ENCODE measurements at regions not wholly inside any gene's neighbourhood (a gene's known extent, or its start where the extent isn't known, plus 50 kb on each side); places are given as distances from the start of the nearest gene placed in this dataset.

DNA sequence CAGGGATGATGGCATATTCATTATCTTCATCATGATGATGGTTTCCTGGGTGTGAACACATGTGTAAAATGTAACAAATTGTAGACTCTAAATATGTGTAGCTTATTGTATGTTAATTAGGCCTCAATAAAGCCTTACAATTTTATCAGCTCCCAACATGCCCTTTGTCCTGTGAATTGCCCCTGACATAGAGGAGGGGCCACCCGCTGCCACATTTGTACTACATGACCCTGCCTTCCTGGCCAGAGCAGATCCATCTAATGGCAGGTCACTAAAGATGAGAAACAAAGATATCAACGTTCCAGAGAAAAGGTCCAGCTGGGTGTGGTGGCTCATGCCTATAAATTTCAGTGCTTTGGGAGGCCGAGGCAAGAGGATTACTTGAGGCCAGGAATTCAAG, 117.2 kb downstream of the CAAP1 start:
- no peak for DNase-seq (ENCODE audit: low read depth, low spot score)
- TF ChIP-seq, protein P1, sequence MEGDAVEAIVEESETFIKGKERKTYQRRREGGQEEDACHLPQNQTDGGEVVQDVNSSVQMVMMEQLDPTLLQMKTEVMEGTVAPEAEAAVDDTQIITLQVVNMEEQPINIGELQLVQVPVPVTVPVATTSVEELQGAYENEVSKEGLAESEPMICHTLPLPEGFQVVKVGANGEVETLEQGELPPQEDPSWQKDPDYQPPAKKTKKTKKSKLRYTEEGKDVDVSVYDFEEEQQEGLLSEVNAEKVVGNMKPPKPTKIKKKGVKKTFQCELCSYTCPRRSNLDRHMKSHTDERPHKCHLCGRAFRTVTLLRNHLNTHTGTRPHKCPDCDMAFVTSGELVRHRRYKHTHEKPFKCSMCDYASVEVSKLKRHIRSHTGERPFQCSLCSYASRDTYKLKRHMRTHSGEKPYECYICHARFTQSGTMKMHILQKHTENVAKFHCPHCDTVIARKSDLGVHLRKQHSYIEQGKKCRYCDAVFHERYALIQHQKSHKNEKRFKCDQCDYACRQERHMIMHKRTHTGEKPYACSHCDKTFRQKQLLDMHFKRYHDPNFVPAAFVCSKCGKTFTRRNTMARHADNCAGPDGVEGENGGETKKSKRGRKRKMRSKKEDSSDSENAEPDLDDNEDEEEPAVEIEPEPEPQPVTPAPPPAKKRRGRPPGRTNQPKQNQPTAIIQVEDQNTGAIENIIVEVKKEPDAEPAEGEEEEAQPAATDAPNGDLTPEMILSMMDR (IDR thresholded peaks at IDR 0.05; ENCODE audit: low read depth, low read length): no peak
- H3K27ac ChIP-seq (ENCODE audit: low read depth, low read length): no peak overlapping the region
- H3K27me3 ChIP-seq (ENCODE audit: control insufficient read depth, insufficient read depth, low read length): no peaks in the 10 kb centered on the region
- no peaks in the 10 kb centered on the region for H3K9me3 ChIP-seq (ENCODE audit: control insufficient read depth, insufficient read depth, low read length)
- H3K4me3 ChIP-seq (ENCODE audit: low read depth, low read length): no peak overlapping the region
- ChIA-PET POLR2A (no interaction called here), CTCF (no interaction called here)

DNA sequence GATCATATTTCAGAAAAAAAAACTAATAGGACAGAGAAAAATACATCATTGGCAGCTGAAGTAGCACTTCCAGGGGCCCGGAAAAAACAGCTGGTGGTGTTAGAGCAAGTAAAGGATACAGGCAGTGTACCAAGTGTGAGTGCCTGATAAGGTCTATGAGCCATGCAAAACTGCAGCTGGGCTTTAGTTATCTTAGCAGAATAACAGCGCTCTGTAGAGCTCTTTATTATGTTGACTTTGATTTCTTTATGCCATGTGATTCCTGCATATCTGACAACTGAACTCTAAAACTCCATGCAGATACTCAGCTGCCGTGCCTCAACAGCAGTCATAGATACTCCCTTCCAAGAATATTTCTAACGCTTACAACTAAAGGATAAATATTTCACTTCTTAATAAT, 119.5 kb downstream of the CAAP1 start:
- CTCF ChIA-PET: no interaction called here
- TF ChIP-seq, protein P1 (IDR thresholded peaks at IDR 0.05; ENCODE audit: low read depth, low read length): no peak
- Histone ChIP-seq H3K27ac (ENCODE audit: low read depth, low read length) (no peak overlapping the region), H3K27me3 (ENCODE audit: control insufficient read depth, insufficient read depth, low read length) (no peaks in the 10 kb centered on the region), H3K9me3 (ENCODE audit: control insufficient read depth, insufficient read depth, low read length) (no peaks in the 10 kb centered on the region), H3K4me3 (ENCODE audit: low read depth, low read length) (no peak overlapping the region)
- no peak for DNase-seq (ENCODE audit: low read depth, low spot score)
- POLR2A ChIA-PET: no interaction called here

DNA sequence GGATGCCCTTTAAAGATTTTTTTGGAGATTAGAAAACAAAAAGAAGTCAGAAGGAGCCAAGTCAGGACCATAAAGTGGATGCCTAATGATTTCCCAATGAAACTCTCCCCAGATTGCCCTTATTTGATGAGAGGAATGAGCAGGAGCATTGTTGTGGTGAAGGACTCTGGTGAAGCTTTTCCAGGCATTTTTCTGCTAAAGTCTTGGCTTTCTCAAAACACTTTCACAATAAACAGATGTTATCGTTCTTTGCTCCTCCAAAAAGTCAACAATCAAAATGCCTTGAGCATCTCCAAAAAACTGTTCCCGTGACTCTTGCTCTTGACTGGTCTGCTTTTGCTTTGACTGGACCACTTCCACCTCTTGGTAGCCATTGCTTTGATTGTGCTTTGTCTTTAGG, 121.8 kb downstream of the CAAP1 start:
- no peak for DNase-seq (ENCODE audit: low read depth, low spot score)
- Histone ChIP-seq H3K4me3 (ENCODE audit: low read depth, low read length) (no peak overlapping the region), H3K27ac (ENCODE audit: low read depth, low read length) (no peak overlapping the region), H3K9me3 (ENCODE audit: control insufficient read depth, insufficient read depth, low read length) (no peaks in the 10 kb centered on the region), H3K27me3 (ENCODE audit: control insufficient read depth, insufficient read depth, low read length) (no peaks in the 10 kb centered on the region)
- ChIA-PET POLR2A (no interaction called here), CTCF (no interaction called here)
- TF ChIP-seq, protein P1 (IDR thresholded peaks at IDR 0.05; ENCODE audit: low read depth, low read length): no peak

DNA sequence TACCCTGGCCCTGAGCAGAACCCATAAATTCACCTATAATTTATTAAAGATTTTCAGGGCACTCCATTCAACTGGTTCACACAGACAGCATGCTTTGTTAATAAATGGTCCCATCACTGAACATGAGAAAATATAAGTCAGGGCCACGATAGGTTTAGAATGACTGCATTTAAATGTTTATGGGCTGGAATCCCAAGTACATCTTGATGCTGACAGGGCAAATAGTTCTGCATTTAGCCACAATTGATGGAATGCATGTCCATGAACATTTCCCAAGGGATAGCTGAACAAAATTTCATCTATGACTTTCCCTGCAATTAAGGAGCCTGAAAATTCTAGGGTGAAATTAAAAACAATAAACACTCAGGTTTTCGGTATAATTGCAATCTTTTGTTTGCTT, 124.5 kb downstream of the CAAP1 start:
- CTCF ChIA-PET: no interaction called here
- POLR2A ChIA-PET: no interaction called here
- TF ChIP-seq, protein P1 (IDR thresholded peaks at IDR 0.05; ENCODE audit: low read depth, low read length): no peak

DNA sequence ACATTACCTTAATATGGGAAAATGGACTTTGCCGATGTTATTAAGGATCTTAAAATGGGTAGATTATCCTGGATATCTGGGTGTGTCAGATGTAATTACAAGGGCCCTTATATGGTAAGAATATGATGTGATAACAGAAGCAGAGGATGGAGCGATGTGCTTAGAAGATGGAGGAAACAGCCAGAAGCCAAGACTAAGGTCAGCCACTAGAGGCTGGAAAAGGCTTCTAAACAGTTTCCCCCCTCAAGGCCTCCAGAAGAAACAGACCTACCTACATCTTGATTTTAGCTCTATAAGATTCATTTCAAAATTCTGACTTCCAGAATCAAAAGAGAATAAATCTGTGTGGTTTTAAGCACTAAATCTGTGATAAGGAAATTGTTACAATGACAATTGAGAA, 131.9 kb downstream of the CAAP1 start:
- Histone ChIP-seq H3K27me3 (ENCODE audit: control insufficient read depth, insufficient read depth, low read length) (no peaks in the 10 kb centered on the region), H3K27ac (ENCODE audit: low read depth, low read length) (no peak overlapping the region), H3K4me3 (ENCODE audit: low read depth, low read length) (no peak overlapping the region), H3K9me3 (ENCODE audit: control insufficient read depth, insufficient read depth, low read length) (no peaks in the 10 kb centered on the region)
- TF ChIP-seq, protein P1 (IDR thresholded peaks at IDR 0.05; ENCODE audit: low read depth, low read length): no peak
- DNase-seq (ENCODE audit: low read depth, low spot score): no peak
- CTCF ChIA-PET: no interaction called here
- POLR2A ChIA-PET: no interaction called here

More for the DNA sequence above, 124.5 kb downstream of the CAAP1 start:
- H3K27me3 ChIP-seq (ENCODE audit: control insufficient read depth, insufficient read depth, low read length): no peaks in the 10 kb centered on the region
- no peak for DNase-seq (ENCODE audit: low read depth, low spot score)
- no peaks in the 10 kb centered on the region for H3K9me3 ChIP-seq (ENCODE audit: control insufficient read depth, insufficient read depth, low read length)
- no peak overlapping the region for H3K4me3 ChIP-seq (ENCODE audit: low read depth, low read length)
- no peak overlapping the region for H3K27ac ChIP-seq (ENCODE audit: low read depth, low read length)

Measured in AG04450 (cell line).